GM23338 (cell line): ENCODE measurements at regions not wholly inside any gene's neighbourhood (a gene's known extent, or its start where the extent isn't known, plus 50 kb on each side); places are given as distances from the start of the nearest gene placed in this dataset.

Experiments used
- CTCF ChIP-seq, 2 experiments: fragments of 200-600 bp in 1 of 2; sonication (generic) in 1 of 2; conservative IDR thresholded peaks; 2 replicates each; pipeline versions ENCODE4 v1.5.1 to v1.6.1; 2016 to 2017; ENCODE audit warnings: antibody characterized with exemption in 2 of 2, low read depth in 2 of 2, mild to moderate bottlenecking in 2 of 2, moderate library complexity in 1 of 2
- EZH2 ChIP-seq: fragments of 200-600 bp; sonication (generic); IDR thresholded peaks from one replicate; pipeline ENCODE4 v1.8.0; 2017; ENCODE audit warnings: antibody characterized with exemption, mild to moderate bottlenecking, low read depth; ENCODE audit not compliant: unreplicated experiment
- EZH2phosphoT487 ChIP-seq: fragments of 200-600 bp; sonication (generic); IDR thresholded peaks from one replicate; pipeline ENCODE4 v1.8.1; 2018; ENCODE audit warnings: antibody characterized with exemption; ENCODE audit not compliant: unreplicated experiment

- no peak for TF ChIP-seq CTCF (conservative IDR thresholded peaks at IDR 0.05; ENCODE audit: low read depth in 2 of 2)
- TF ChIP-seq EZH2phosphoT487, result no peak
- no peak for TF ChIP-seq EZH2
Measured at GRCh38 chrY:14301552-14301951, 222.8 kb upstream of the NLGN4Y start.
